WTC11 (cell line): ENCODE measurements at regions not wholly inside any gene's neighbourhood (a gene's known extent, or its start where the extent isn't known, plus 50 kb on each side); places are given as distances from the start of the nearest gene placed in this dataset.

Source experiments
- CREB1 ChIP-seq: sonication (generic); formaldehyde crosslinking; IDR thresholded peaks from 2 replicates; pipeline ENCODE4 v1.8.0; 2023; ENCODE audit warnings: mild to moderate bottlenecking, missing genetic modification reagents
- E2F4 ChIP-seq: sonication (generic); formaldehyde crosslinking; IDR thresholded peaks from 2 replicates; pipeline ENCODE4 v1.8.1; 2022; ENCODE audit warnings: low read depth, mild to moderate bottlenecking, moderate library complexity, missing genetic modification reagents, borderline replicate concordance
- FOXK1 ChIP-seq: sonication (generic); formaldehyde crosslinking; IDR thresholded peaks from 2 replicates; pipeline ENCODE4 v1.8.0; 2022; ENCODE audit warnings: mild to moderate bottlenecking, moderate library complexity, missing genetic modification reagents
- KAT7 ChIP-seq: sonication (generic); formaldehyde crosslinking; IDR thresholded peaks from 2 replicates; pipeline ENCODE4 v1.8.1; 2023; ENCODE audit warnings: missing genetic modification reagents, mild to moderate bottlenecking, borderline replicate concordance
- MXD4 ChIP-seq: fragments of 250-450 bp; sonication (Bioruptor Pico); IDR thresholded peaks from 2 replicates; pipeline ENCODE4 v1.8.0; 2021; ENCODE audit warnings: mild to moderate bottlenecking, moderate library complexity, borderline replicate concordance
- NFYB ChIP-seq: sonication (generic); formaldehyde crosslinking; conservative IDR thresholded peaks from 2 replicates; pipeline ENCODE4 v1.8.0; 2022; ENCODE audit warnings: low read depth, missing genetic modification reagents
- NR1H2 ChIP-seq: sonication (generic); formaldehyde crosslinking; IDR thresholded peaks from 2 replicates; pipeline ENCODE4 v1.9.0; 2021; ENCODE audit warnings: mild to moderate bottlenecking, moderate library complexity, missing genetic modification reagents
- TCF7 ChIP-seq: sonication (generic); formaldehyde crosslinking; IDR thresholded peaks from 2 replicates; pipeline ENCODE4 v1.8.0; 2022; ENCODE audit warnings: mild to moderate bottlenecking, low read depth, missing genetic modification reagents, moderate library complexity
- USF1 ChIP-seq: sonication (generic); formaldehyde crosslinking; IDR thresholded peaks from 2 replicates; pipeline ENCODE4 v1.8.0; 2022; ENCODE audit warnings: mild to moderate bottlenecking, missing genetic modification reagents
- USF2 ChIP-seq: sonication (generic); formaldehyde crosslinking; IDR thresholded peaks from 2 replicates; pipeline ENCODE4 v1.8.1; 2023; ENCODE audit warnings: mild to moderate bottlenecking, missing genetic modification reagents, moderate library complexity
- TF ChIP-seq, protein P1 (sequence below): fragments of 200-600 bp; IDR thresholded peaks from 2 replicates; pipeline ENCODE4 v1.8.0; 2022; ENCODE audit warnings: antibody characterized with exemption
- TF ChIP-seq, protein P2 (sequence below): sonication (generic); formaldehyde crosslinking; conservative IDR thresholded peaks from 2 replicates; pipeline ENCODE4 v1.8.1; 2022; ENCODE audit warnings: mild to moderate bottlenecking, missing genetic modification reagents

- TF ChIP-seq, protein P1, sequence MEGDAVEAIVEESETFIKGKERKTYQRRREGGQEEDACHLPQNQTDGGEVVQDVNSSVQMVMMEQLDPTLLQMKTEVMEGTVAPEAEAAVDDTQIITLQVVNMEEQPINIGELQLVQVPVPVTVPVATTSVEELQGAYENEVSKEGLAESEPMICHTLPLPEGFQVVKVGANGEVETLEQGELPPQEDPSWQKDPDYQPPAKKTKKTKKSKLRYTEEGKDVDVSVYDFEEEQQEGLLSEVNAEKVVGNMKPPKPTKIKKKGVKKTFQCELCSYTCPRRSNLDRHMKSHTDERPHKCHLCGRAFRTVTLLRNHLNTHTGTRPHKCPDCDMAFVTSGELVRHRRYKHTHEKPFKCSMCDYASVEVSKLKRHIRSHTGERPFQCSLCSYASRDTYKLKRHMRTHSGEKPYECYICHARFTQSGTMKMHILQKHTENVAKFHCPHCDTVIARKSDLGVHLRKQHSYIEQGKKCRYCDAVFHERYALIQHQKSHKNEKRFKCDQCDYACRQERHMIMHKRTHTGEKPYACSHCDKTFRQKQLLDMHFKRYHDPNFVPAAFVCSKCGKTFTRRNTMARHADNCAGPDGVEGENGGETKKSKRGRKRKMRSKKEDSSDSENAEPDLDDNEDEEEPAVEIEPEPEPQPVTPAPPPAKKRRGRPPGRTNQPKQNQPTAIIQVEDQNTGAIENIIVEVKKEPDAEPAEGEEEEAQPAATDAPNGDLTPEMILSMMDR = no peak
- no peak for TF ChIP-seq CREB1 (CRISPR knock-in tag)
- no peak for TF ChIP-seq USF2 (CRISPR knock-in tag)
- TF ChIP-seq FOXK1 (CRISPR knock-in tag) = no peak
- TF ChIP-seq USF1 = no peak
- no peak for TF ChIP-seq E2F4 (CRISPR knock-in tag)
- no peak for TF ChIP-seq KAT7 (CRISPR knock-in tag)
- TF ChIP-seq TCF7 (CRISPR knock-in tag) = no peak
- TF ChIP-seq NR1H2 = no peak
- TF ChIP-seq MXD4 (CRISPR knock-in tag) = no peak
- TF ChIP-seq, protein P2, sequence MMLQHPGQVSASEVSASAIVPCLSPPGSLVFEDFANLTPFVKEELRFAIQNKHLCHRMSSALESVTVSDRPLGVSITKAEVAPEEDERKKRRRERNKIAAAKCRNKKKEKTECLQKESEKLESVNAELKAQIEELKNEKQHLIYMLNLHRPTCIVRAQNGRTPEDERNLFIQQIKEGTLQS (CRISPR knock-in tag) = no peak
- TF ChIP-seq NFYB (CRISPR knock-in tag) = no peak
Observed at GRCh38 chr5:4758996-4759395, 381.1 kb upstream of the ADAMTS16 start.
